Neural cell (in vitro differentiated cells): ENCODE measurements at regions not wholly inside any gene's neighbourhood (a gene's known extent, or its start where the extent isn't known, plus 50 kb on each side); places are given as distances from the start of the nearest gene placed in this dataset.

Experiments
- H2AFZ ChIP-seq: fragments of 200-600, 300-800 bp; sonication (generic), shearing (Covaris generic); 2 replicates; pipeline ENCODE4 v1.6.0; 2014; ENCODE audit warnings: low read depth, mild to moderate bottlenecking, antibody characterized with exemption, low read length, moderate library complexity
- H3F3A ChIP-seq: fragments of 200-600 bp; shearing (Covaris generic); 2 replicates; pipeline ENCODE4 v1.6.1; 2016; ENCODE audit warnings: mild to moderate bottlenecking, moderate library complexity, mixed read lengths, antibody characterized with exemption, low read length; ENCODE audit not compliant: insufficient read depth, poor library complexity, severe bottlenecking
- H3K27ac ChIP-seq: fragments of 200-600, 300-800 bp; sonication (generic), shearing (Covaris generic); 2 replicates; pipeline ENCODE4 v1.5.1; 2014; ENCODE audit warnings: mild to moderate bottlenecking, low read length, moderate library complexity
- H3K27me3 ChIP-seq: fragments of 300-800, 200-600 bp; sonication (generic), shearing (Covaris generic); 2 replicates; pipeline ENCODE4 v1.6.0; 2014; ENCODE audit warnings: mild to moderate bottlenecking, low read depth, low read length, moderate library complexity; ENCODE audit not compliant: insufficient read depth
- H3K36me3 ChIP-seq: fragments of 300-800, 200-600 bp; sonication (generic), shearing (Covaris generic); 2 replicates; pipeline ENCODE4 v1.5.1; 2014; ENCODE audit warnings: mild to moderate bottlenecking, antibody characterized with exemption, low read length, moderate library complexity; ENCODE audit not compliant: insufficient read depth
- H3K4me2 ChIP-seq: fragments of 300-800, 200-600 bp; sonication (generic), shearing (Covaris generic); 2 replicates; pipeline ENCODE4 v1.6.0; 2014; ENCODE audit warnings: mild to moderate bottlenecking, low read length
- H3K4me3 ChIP-seq: fragments of 300-800, 200-600 bp; sonication (generic), shearing (Covaris generic); 2 replicates; pipeline ENCODE4 v1.5.1; 2014; ENCODE audit warnings: mild to moderate bottlenecking, low read length, moderate library complexity
- H3K79me2 ChIP-seq: fragments of 200-600 bp; shearing (Covaris generic); replicated peaks from 2 replicates; pipeline ENCODE4 v1.6.0; 2014; ENCODE audit warnings: mild to moderate bottlenecking, low read length, moderate library complexity; ENCODE audit not compliant: insufficient read depth
- H3K9ac ChIP-seq: fragments of 300-800, 200-600 bp; sonication (generic), shearing (Covaris generic); 2 replicates; pipeline ENCODE4 v1.6.1; 2016; ENCODE audit warnings: mild to moderate bottlenecking, low read length, mixed read lengths
- H3K9me2 ChIP-seq: fragments of 200-600 bp; shearing (Covaris generic); 2 replicates; pipeline ENCODE4 v1.6.1; 2016; ENCODE audit warnings: mild to moderate bottlenecking, low read length, mixed read lengths; ENCODE audit not compliant: insufficient read depth
- H3K9me3 ChIP-seq: fragments of 200-600, 300-800 bp; sonication (generic), shearing (Covaris generic); 2 replicates; pipeline ENCODE4 v1.6.1; 2016; ENCODE audit warnings: mild to moderate bottlenecking, mixed run types, low read length, moderate library complexity, mixed read lengths
- H4K20me1 ChIP-seq: fragments of 200-600 bp; shearing (Covaris generic); 2 replicates; pipeline ENCODE4 v1.6.1; 2016; ENCODE audit warnings: mild to moderate bottlenecking, mixed run types; ENCODE audit not compliant: insufficient read depth
- CTCF ChIP-seq: fragments of 450-650 bp; IDR thresholded peaks from 2 replicates; pipeline ENCODE4 v1.5.1; 2014; ENCODE audit warnings: antibody characterized with exemption, mild to moderate bottlenecking, moderate library complexity; ENCODE audit not compliant: poor library complexity, severe bottlenecking
- EP300 ChIP-seq: fragments of 450-650 bp; conservative IDR thresholded peaks from 2 replicates; pipeline ENCODE4 v1.6.1; 2014; ENCODE audit warnings: antibody characterized with exemption, mild to moderate bottlenecking, moderate library complexity; ENCODE audit not compliant: poor library complexity, severe bottlenecking
- EZH2 ChIP-seq: fragments of 200-600, 300-800 bp; shearing (Covaris generic), sonication (generic); IDR thresholded peaks from 2 replicates; pipeline ENCODE4 v1.6.1; 2014; ENCODE audit warnings: antibody characterized with exemption, low read length, borderline replicate concordance, mild to moderate bottlenecking; ENCODE audit not compliant: insufficient read depth, poor library complexity, severe bottlenecking
- MXI1 ChIP-seq: fragments of 450-650 bp; conservative IDR thresholded peaks from 2 replicates; pipeline ENCODE4 v1.6.1; 2014; ENCODE audit warnings: antibody characterized with exemption, mild to moderate bottlenecking; ENCODE audit not compliant: poor library complexity, severe bottlenecking
- POLR2AphosphoS5 ChIP-seq: IDR thresholded peaks from 2 replicates; pipeline ENCODE4 v1.6.1; 2012
- RAD21 ChIP-seq: fragments of 450-650 bp; conservative IDR thresholded peaks from 2 replicates; pipeline ENCODE4 v1.6.1; 2014; ENCODE audit warnings: antibody characterized with exemption, mild to moderate bottlenecking, moderate library complexity
- REST ChIP-seq: IDR thresholded peaks from 2 replicates; pipeline ENCODE4 v1.6.1; 2012; ENCODE audit warnings: borderline replicate concordance
- SMC3 ChIP-seq: fragments of 450-650 bp; conservative IDR thresholded peaks from 2 replicates; pipeline ENCODE4 v1.6.1; 2014; ENCODE audit warnings: antibody characterized with exemption, mild to moderate bottlenecking, moderate library complexity; ENCODE audit not compliant: poor library complexity
- TAF1 ChIP-seq: IDR thresholded peaks from 2 replicates; pipeline ENCODE4 v1.6.1; 2012; ENCODE audit warnings: low read depth

GRCh38 chr3:163753033-163753432 is 1325.3 kb downstream of the SI start:
- no peak overlapping the region for H3K4me2 ChIP-seq
- no peaks in the 10 kb centered on the region for H3K9me2 ChIP-seq

GRCh38 chr3:163745204-163745603 is 1333.1 kb downstream of the SI start:
- no peak overlapping the region for H2AFZ ChIP-seq
- H3K27me3 ChIP-seq = no peaks in the 10 kb centered on the region
- no peaks in the 10 kb centered on the region for H3K79me2 ChIP-seq
- TF ChIP-seq POLR2AphosphoS5 (no peak), TAF1 (no peak), CTCF (no peak), SMC3 (no peak), MXI1 (no peak), EZH2 (no peak), REST (no peak), EP300 (no peak), RAD21 (no peak)
- H3K9ac ChIP-seq = no peak overlapping the region
- no peaks in the 10 kb centered on the region for H3K9me2 ChIP-seq
- no peak overlapping the region for H3K27ac ChIP-seq
- no peak overlapping the region for H3K4me3 ChIP-seq
- H3K9me3 ChIP-seq = no peaks in the 10 kb centered on the region
- no peaks in the 10 kb centered on the region for H3F3A ChIP-seq
- H3K36me3 ChIP-seq = no peaks in the 10 kb centered on the region
- no peak overlapping the region for H3K4me2 ChIP-seq
- no peaks in the 10 kb centered on the region for H4K20me1 ChIP-seq

More at GRCh38 chr3:163753033-163753432, 1325.3 kb downstream of the SI start:
- Histone ChIP-seq H2AFZ (no peak overlapping the region), H3K4me3 (no peak overlapping the region), H3K9ac (no peak overlapping the region), H3K9me3 (no peaks in the 10 kb centered on the region), H3F3A (no peaks in the 10 kb centered on the region), H3K27ac (no peak overlapping the region), H3K27me3 (no peaks in the 10 kb centered on the region), H3K36me3 (no peaks in the 10 kb centered on the region), H4K20me1 (no peaks in the 10 kb centered on the region), H3K79me2 (no peaks in the 10 kb centered on the region)
- TF ChIP-seq EZH2 (no peak), SMC3 (no peak), EP300 (no peak), CTCF (no peak), POLR2AphosphoS5 (no peak), MXI1 (no peak)
